Fibroblast of the conjunctiva (primary cell): ENCODE measurements at regions not wholly inside any gene's neighbourhood (a gene's known extent, or its start where the extent isn't known, plus 50 kb on each side); places are given as distances from the start of the nearest gene placed in this dataset.

Experiments
- DNase-seq: peaks from one replicate; pipeline ENCODE4 v3.0.0-alpha.2; 2010; ENCODE audit warnings: low read depth

DNA sequence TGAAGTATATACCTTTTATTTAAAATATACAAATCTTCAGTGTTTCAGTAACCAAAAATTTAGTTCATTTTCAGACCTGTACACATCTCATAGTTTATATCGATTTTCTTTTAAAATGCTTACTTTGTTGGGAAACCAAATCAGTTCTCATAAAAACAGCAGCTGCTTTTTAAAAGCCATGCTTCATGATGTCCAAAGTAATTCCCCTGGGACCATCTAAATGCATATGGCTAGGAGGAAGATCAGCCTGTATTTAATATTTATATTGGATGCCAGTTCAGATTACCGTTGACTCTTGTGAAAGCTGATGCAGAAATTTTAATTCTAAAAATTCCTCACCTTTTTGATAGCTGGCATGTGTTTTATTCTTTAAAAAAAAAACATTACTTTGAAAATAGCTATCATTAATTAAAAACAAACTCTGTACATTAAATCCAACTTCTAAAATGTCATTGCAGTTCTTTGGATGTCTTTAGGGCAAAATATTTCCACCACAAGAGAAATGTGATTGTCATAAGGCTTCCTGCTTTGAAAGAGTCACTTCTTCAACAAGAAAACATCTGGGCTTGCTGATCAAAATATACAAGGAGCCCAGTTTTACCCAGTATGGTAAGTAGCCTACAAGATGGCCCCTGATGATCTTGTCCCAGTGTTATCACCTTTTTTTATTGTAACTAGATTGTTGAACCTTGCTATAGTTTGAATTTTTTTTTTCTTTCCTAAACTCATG lies 1242.9 kb upstream of the CDH6 start:
- DNase-seq: no peak

- DNase-seq: no peak
Measured at GRCh38 chr5:29949301-29949872, 1244.1 kb upstream of the CDH6 start.

DNA sequence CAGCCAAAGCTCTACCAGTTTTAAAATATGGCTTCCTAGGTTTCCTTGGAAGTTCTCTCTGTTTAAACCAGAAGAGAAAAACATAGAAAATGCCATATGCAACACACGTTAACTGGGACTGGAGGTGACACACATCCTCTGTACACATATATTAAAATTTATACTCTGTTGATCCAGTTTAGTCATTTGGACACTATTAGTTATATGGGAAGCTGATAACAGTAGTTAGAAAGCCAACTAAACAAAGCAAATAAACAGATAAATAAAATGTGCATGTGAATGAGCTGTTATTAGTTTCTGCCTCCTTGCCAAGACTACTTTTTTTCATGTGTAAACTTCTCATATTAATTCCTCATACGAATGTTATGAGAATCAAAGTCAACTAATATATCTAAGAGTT lies 1249.2 kb upstream of the CDH6 start:
- DNase-seq: no peak

DNA sequence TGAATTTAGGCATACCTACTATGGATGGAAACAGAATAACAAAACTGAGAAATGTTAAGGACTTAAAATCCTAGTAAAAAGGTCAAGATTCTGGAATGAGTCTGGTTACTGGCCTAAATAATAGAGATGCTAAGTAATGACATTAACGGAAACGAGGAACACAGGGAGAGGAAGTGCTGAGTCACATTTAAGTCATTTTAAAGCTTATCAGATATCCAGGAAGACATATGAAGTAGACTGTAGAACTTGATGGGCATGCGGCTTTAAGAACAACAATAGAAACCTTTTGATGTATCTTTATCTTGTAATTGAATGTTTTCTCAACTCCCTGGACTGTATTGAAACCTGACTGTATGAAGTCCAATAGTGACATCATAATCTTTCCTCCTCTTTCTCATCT lies 1251.4 kb upstream of the CDH6 start:
- DNase-seq: no peak

GRCh38 chr5:29939988-29940387 lies 1253.5 kb upstream of the CDH6 start:
- no peak for DNase-seq

DNA sequence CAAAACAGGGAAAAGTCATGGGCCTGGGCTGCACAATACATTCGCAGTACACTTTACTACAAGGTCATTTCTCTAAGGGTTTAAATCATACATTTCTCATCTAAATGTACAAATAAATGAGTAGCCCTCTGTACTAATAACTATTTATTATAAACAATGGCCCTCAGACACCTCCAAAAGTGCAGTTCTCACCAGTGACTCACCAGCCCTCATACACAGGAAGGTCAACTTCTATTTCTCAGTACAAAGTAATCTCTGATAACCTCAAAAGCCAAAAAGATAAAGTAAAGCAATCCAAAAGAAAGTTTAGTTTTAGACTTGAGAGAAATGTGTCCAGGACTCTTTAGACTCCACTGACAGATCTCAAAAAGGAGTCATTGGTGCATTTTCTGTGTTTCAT lies 1258.1 kb upstream of the CDH6 start:
- DNase-seq: no peak

DNA sequence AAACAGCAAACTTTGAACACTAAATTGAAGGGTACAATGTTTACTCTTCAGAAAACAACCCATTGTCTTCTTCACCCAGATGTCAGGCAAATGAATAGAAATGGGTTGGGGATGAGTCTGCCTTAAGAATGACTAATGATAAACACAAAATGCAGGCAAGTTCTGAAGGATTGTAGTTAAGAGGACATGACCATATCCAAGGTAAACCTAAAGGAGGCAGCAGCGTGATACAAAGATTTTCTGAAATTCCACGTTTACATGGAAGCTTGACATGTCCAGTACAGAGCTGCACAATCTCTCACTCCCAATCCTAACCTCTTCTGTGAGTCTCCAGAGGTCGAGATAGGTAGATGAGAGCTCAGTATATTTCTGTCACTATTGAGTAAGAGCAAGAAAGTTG lies 1263.2 kb upstream of the CDH6 start:
- no peak for DNase-seq

- DNase-seq: no peak
Measured at GRCh38 chr5:29924107-29924506, 1269.4 kb upstream of the CDH6 start.

- no peak for DNase-seq
Measured at GRCh38 chr5:29905626-29906353, 1287.7 kb upstream of the CDH6 start.

GRCh38 chr5:29902859-29903258 lies 1290.6 kb upstream of the CDH6 start:
- DNase-seq: no peak

- DNase-seq: no peak
Measured at GRCh38 chr5:29899583-29899982, 1293.9 kb upstream of the CDH6 start.

DNA sequence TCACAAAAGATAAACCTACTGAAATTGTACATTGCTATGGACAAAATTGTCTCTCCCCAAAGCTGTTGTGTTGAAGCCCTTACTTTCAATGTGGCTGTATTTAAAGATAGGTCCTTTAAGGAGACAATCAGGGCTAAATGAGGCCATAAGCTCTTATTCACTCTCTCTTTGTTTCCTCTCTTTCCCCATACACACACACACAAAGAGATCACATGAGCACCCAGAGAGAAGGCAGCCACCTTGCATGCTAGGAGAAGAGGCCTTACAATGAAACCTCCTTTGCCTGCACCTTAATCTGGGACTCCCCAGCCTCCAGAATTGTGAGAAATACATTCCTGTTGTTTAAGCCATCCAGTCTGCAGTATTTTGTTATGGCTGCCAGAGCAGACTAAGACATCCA lies 1295.6 kb upstream of the CDH6 start:
- no peak for DNase-seq

DNA sequence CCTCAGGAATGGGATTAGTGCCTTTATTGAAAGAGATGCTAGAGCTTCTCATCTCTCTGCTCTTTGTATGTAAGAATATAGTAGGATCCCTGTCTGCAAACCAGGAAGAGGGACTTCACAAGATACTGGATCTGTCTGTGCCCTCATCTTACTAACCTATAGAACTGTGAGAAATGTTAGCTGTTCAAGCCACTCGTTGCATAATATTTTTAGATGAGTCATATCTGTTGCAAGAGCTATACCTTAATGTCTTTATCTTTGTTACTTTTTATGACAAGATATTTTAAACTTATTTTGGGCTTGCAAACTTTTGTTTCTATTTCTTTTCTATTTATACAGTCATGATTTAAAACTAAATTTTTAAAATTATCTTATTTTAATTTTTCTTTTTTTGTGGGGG lies 1296.8 kb upstream of the CDH6 start:
- DNase-seq: no peak

DNA sequence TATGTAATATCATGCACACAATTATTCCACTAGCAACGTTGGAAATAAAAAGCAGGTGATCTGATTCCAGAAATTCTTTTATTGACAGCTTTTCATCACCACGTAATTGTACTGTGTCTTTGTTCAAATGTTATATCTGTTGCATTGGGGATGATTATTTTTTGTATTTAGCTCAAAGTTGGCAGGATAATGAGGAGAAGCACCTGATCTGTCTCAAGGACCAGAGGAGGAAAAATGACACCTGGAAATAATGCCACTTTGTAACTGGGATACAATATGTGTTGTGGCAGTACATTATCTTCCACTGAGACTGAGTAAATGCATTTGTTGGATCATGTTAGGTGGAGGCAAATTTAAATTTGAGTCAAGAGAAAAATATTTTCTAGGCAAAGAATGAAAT lies 1298.8 kb upstream of the CDH6 start:
- DNase-seq: no peak

DNA sequence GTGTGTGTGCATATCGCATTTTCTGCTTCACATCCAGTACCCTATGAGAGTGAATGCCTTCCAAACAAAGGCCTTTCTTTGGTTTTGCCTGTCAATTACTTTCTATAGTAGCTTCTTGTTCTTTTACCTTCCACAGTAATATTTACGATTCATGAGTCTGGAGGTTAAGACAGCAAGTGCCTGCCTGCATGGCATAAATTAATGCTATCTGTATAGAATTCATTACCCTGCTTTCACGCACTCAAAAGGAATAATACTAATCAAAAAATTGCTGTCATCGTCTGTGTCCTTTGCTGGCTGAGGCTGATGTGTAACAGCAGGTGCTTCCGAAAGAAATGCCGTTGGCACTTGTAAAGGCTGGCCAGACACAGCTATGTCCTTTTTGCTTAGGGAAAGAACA lies 1304.4 kb upstream of the CDH6 start:
- no peak for DNase-seq

DNA sequence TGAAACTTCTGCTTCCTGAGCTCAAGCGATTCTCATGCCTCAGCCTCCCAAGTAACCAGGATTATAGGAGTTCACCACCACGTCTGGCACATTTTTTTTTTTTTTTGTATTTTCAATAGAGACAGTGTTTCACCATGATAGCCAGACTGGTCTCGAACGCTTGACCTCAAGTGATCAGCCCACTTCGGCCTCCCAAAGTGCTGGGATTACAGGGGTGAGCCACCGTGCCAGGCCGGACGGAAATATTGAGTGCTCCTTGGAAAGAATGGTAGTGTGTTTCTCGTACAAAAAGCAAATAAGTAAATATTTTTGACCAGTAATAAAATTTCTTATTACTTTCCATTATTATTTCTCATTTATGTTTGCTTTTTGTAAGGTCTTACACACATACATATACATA lies 1307.9 kb upstream of the CDH6 start:
- DNase-seq: no peak

GRCh38 chr5:29882036-29882435 lies 1311.5 kb upstream of the CDH6 start:
- no peak for DNase-seq

DNA sequence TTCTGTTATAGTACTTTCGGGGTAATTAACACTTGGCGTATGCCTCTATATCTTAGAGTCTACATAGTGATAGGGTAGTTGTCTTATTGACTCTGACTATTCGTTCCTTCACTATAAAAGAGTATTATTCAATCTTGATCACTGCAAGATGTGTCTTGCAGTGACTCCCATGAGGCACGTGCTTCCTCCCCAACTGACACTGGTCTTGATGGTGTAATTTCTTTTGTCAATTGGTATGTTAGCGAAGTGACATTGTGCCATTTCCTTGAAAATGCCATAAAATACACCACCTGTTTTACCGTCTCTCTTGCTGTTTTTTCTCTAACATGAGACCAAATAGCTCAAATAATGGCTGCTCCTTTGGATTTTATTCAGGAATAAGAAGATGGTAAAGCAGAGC lies 1314.1 kb upstream of the CDH6 start:
- no peak for DNase-seq

DNA sequence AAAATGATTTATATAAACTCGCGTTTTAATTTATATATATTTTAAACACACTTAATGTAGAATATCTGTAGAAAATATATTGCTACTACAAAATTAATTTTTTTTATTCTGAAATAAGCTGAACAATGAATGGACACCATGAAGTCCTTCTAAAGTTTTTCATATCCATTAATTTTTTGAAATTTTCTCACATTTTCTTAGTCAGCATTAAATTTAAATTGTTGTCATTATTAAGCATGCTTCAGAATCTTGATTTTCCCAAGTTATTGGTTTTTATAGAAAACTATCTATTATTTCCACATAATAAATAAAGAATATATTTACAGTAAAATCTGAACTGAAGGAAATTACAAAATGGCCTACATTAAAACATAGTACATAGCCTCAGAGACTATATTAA lies 1314.9 kb upstream of the CDH6 start:
- no peak for DNase-seq

GRCh38 chr5:29867155-29867554 lies 1326.3 kb upstream of the CDH6 start:
- no peak for DNase-seq

GRCh38 chr5:29853711-29854220 lies 1339.7 kb upstream of the CDH6 start:
- no peak for DNase-seq

GRCh38 chr5:29852329-29852728 lies 1341.2 kb upstream of the CDH6 start:
- DNase-seq: no peak

DNA sequence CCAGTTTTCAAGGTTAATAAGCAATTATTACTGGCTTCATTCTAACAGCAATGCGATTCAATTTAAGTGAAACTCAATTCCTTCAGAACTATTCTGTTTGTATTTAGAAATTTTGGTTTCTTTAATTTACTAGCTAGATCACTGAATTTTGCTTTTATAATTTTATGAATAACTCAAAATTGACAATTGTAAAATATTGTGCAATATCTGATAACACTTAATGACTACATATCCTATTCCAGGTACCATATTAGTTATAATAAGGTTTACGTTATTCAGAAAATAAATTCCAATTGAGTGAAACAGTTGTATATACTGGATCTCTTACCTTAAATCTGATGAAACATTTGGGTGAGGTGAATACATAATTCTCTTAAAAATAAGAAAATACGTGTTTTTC lies 1348.3 kb upstream of the CDH6 start:
- DNase-seq: no peak
